ENCODE measurements at regions not wholly inside any gene's neighbourhood (a gene's known extent, or its start where the extent isn't known, plus 50 kb on each side); places are given as distances from the start of the nearest gene placed in this dataset.
"Not testable (repeated sequence)": the region's sequence is repeated elsewhere in the genome, so short reads cannot be mapped to it uniquely, and the experiment has no call there.

GRCh38 chr5:105872569-105873270 lies 1798.0 kb downstream of the EFNA5 start:
- intact Hi-C loops (cut with micrococcal nuclease), result no loop called here

DNA sequence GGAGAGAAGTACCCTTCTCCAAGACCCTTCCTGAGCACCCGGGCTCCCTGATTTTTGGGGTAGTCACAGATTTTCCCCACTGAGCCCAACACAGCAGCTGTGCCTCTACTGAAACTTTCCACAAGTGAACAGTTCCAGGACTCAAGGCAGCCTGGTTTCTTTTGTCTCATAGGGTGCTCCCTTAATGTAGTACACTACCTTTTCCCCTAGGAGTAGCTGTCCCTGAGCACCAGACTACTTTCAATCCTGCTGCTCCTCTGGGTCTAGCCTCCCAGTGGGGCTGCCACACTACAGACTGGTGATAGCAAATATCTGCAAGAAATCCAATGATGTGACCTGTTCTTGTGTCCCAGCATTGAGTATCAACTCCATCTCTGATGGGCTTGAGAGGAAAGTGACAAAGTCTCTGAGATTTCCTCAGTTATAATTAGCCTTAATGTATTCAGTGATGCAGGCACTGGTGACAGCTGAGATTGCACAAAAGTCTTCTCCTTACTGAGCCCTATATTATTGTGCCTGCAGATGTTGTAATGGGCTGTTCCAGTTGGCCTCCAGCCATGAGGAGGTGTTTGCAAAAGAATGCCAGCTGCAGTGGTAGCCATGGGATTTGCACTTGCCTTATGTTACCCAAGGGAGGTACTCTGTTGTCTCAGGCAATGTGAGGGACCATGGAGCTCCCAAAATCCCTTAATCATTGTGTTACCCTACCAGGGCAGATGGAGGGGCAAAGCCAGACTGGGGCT lies 1802.5 kb downstream of the EFNA5 start:
- intact Hi-C loops (cut with micrococcal nuclease), result no loop called here

DNA sequence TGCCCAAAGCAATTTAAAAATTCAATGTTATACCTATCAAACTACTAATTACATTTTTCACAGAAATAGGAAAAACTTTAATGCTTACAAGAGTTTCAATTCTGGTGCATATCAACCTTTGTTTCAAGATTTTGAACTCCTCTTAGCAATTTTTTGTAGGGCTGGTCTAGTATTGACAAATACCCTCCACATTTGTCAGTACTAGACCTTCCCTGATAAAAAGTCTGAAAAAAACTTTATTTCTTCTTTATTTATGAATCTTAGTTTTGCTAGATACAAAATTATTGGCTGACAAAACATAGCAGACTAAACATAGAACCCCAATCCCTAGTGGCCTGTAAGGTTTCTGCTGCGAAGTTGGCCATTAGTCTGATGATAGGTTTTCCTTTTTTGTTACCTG lies 1804.9 kb downstream of the EFNA5 start:
- intact Hi-C loops (cut with micrococcal nuclease), result no loop called here

GRCh38 chr5:105859350-105859749 lies 1811.4 kb downstream of the EFNA5 start:
- intact Hi-C loops (cut with micrococcal nuclease), result not testable (repeated sequence)

GRCh38 chr5:105849701-105850100 lies 1821.0 kb downstream of the EFNA5 start:
- intact Hi-C loops (cut with micrococcal nuclease), result no loop called here

DNA sequence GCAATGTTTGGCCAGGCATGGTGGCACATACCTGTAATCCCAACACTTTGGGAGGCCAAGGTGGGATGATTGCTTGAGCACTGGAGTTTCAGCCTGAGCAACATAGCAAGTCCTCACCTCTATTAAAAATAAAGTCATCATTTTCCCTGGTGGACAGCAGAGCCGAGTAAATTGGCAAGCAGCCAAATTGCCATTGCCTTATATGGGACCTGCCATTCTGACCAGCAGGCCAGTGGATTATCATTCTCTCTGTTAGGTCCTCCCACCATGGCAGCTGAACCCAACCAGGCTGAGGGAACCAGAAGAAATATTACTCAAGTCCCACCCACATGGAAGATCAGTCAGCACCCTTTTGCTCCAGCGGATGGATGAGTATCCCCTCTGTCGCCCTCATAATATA lies 1829.9 kb downstream of the EFNA5 start:
- intact Hi-C loops (cut with micrococcal nuclease), result no loop called here

DNA sequence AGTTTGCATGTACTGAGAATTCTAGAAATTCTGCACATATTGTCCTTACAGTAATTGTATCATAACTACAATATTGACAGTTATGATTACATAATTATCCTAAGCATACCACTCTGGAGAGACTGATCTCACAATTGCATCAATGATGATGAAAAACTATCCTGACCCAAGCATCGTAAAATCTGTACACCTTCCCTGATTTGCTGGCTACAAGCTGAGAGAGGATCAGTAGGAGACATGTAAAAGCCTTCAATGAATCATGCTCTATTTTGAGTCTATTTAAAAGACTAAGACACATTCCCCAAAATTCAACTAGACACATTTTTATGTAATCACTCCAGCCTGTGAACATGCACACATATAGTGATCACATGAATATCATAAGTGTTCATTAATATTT lies 1833.8 kb downstream of the EFNA5 start:
- intact Hi-C loops (cut with micrococcal nuclease), result no loop called here

- intact Hi-C loops (cut with micrococcal nuclease), result no loop called here
Measured at GRCh38 chr5:105836268-105836667, 1834.5 kb downstream of the EFNA5 start.

DNA sequence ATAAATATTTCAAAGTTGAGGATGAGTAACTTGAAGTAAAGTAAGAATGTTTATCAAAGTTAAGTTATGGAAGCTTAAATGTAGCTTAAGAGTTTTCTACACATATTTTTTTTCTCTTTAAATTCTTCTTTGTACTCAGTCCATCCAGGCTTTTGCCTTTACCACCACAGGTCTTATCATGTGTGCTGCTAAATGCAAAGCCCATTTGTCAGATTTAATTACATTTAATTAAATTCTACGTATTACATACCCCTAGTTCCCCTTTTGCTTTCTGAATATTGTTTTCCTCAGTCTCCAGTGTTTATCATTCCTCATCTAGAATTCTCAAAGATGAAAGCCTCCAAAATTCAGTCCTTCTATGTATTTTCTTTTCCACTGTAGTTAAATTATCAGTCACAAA lies 1841.9 kb downstream of the EFNA5 start:
- intact Hi-C loops (cut with micrococcal nuclease), result no loop called here

DNA sequence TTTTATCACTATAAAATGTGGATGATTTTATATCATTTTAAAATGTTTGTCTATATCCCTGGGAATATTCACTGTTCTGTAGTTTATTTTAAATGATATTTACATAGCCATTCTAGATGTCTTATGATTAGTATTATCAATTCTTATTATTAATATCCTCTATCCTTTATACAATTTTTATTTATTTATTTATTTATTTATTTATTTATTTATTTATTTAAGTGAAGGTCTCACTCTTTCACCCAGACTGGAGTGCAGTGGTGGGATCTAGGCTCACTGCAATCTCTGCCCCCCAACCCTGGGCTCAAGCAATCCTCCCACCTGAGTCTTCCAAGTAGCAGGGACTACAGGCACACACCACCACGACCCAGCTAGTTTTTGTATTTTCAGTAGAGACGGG lies 1848.9 kb downstream of the EFNA5 start:
- intact Hi-C loops (cut with micrococcal nuclease), result no loop called here

DNA sequence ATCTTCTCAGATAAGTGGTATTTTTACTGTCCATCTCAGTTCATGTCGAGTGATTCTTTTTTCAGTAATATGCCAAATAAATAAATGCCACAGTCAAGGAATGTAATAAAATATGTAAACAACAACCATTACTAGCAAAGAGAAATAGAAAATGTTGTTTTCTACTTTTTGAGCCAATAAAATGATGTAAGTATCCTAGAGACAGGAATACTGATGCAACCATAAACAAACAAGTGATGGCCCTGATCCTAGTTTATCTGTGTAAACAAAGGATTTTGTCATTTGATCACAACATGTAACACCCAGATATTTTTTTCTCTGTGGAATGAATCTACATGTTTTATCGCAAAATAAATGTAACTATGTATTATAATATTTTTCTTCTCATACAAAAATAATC lies 1852.8 kb downstream of the EFNA5 start:
- intact Hi-C loops (cut with micrococcal nuclease), result no loop called here

DNA sequence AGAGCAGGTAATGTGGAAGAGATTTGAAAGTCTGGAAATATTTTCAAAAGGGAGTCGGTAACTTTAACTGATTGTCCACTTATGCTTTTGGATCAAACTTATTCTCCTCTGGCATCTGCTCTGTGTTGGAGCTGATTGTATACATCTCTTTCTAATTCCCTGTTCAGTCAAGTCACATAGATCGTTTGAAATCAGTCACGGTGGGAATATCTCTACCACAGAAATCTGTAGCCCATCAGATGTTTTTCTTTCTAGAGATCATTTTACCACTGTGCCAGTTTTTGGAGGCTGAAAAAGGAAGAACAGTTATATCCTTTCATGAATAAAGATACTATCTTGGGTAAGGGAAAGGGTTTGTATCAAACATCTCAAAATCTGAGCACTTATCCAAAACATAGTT lies 1853.3 kb downstream of the EFNA5 start:
- intact Hi-C loops (cut with micrococcal nuclease), result no loop called here

GRCh38 chr5:105816961-105817360 lies 1853.8 kb downstream of the EFNA5 start:
- intact Hi-C loops (cut with micrococcal nuclease), result no loop called here

- intact Hi-C loops (cut with micrococcal nuclease), result no loop called here
Measured at GRCh38 chr5:105812304-105812703, 1858.4 kb downstream of the EFNA5 start.

GRCh38 chr5:105807951-105808350 lies 1862.8 kb downstream of the EFNA5 start:
- intact Hi-C loops (cut with micrococcal nuclease), result no loop called here

DNA sequence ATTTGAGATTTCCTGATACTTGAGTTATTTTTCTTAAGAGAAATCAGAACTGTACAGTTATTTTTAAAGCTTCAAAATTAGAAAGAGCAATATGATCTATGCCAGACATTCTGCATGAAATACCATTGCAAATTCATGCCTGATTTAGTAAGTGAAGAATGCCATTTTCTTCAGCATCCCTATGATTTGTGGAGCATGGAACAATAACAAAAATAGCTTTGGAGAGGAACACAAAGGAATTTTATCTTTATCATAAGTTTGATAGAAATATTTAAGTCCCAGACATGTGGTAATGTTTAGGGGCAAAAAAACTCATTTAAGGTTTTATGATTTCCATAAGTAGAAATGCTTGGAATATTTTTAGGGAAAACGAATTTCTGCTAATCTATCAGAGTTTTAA lies 1863.4 kb downstream of the EFNA5 start:
- intact Hi-C loops (cut with micrococcal nuclease), result no loop called here

DNA sequence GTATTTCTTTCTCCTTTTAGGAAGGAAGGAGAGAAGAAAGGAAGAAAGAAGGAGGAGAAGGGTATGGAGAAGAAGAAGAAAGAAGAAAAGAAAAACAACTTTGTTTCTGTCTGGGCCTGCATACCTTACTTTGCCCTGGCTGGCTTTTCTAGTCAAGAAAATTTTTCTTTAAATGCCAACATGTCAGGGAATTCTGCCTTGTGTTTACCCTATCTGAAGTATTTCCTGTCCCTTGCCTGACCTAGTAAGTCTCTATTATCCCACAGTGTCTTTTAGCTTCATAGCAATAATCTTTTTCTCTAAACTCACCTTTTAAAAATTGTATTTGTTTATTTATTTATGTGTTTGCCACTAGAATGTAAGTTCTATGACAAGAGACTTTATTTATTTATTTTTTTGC lies 1864.1 kb downstream of the EFNA5 start:
- intact Hi-C loops (cut with micrococcal nuclease), result no loop called here

- intact Hi-C loops (cut with micrococcal nuclease), result no loop called here
Measured at GRCh38 chr5:105803431-105803830, 1867.3 kb downstream of the EFNA5 start.

GRCh38 chr5:105794578-105794977 lies 1876.2 kb downstream of the EFNA5 start:
- intact Hi-C loops (cut with micrococcal nuclease), result no loop called here

DNA sequence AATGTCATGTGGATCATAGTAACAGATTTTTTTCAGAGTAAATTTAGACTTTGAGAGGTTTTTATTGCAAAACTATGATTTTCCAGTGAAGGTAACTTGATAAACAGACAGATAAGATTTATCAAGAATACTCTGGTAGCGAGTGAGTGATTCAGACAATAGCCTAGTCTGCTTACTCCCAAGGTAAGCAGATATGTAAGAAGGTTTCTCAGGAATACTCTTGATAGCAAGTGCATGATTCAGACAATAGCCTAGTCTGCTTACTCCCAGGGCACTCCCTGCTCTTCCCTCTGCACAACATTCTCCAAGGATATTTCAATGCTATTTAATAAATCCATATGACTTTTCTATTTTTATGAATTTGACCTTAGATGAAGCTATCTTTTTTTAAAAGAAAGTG lies 1881.5 kb downstream of the EFNA5 start:
- intact Hi-C loops (cut with micrococcal nuclease), result no loop called here

DNA sequence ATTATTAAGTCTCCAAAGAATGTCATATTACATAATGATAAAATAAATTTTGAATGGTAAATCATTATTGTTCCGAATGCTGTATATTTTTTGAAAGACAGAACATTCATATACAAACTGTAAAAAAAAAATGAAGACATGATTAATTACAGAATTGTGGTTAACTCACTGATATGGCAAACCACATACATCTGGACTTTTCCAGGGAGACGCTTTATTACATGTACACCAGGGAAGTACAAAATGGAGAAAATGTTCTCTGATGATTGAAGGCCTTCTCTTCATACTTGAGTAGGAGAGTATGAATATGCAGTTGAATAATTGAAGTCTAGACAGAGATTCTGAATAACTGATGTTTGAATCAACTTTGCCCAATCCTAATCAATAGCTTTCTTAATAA lies 1886.9 kb downstream of the EFNA5 start:
- intact Hi-C loops (cut with micrococcal nuclease), result no loop called here

- intact Hi-C loops (cut with micrococcal nuclease), result no loop called here
Measured at GRCh38 chr5:105782501-105782900, 1888.2 kb downstream of the EFNA5 start.

DNA sequence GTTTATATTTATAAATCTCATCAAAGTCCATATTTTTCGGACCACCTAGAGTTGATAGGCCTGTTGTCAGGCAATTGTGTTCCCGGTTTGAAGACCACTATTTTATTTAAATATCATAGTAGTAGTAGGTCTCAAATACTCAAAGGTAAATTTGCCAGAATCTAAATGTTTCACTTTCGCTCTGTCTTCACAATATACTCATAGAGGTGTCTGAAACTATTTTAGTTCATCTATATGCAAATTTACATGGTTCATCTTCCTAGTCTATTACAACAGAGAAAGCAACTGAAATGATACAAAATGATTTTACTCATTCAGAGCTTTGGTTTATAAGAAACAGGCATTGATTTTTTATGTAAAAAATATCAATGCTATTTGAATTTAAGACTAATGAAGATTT lies 1897.5 kb downstream of the EFNA5 start:
- intact Hi-C loops (cut with micrococcal nuclease), result loop anchor here (5.0 kb wide), 1 partner anchor 1566 kb away; no protein-coding TSS in a partner anchor
